GM18520 (cell line): ENCODE measurements at regions not wholly inside any gene's neighbourhood (a gene's known extent, or its start where the extent isn't known, plus 50 kb on each side); places are given as distances from the start of the nearest gene placed in this dataset.

Experiments used
- ATAC-seq: cut with Tn5 transposase; IDR thresholded peaks from one replicate; pipeline ENCODE4 v1.9.1; 2021; ENCODE audit not compliant: unreplicated experiment

GRCh38 chr1:175865041-175865766 is 121.8 kb upstream of the TNR start:
- ATAC-seq = no peak

GRCh38 chr1:175864625-175865024 is 121.2 kb upstream of the TNR start:
- ATAC-seq = no peak

GRCh38 chr1:175864183-175864582 is 120.8 kb upstream of the TNR start:
- no peak for ATAC-seq

- no peak for ATAC-seq
Observed at GRCh38 chr1:175863299-175864050, 120.1 kb upstream of the TNR start.

- ATAC-seq = no peak
Observed at GRCh38 chr1:175862408-175862807, 119.0 kb upstream of the TNR start.

GRCh38 chr1:175861626-175862367 is 118.4 kb upstream of the TNR start:
- no peak for ATAC-seq

- no peak for ATAC-seq
Observed at GRCh38 chr1:175857756-175858155, 114.4 kb upstream of the TNR start.

GRCh38 chr1:175853681-175854080 is 110.3 kb upstream of the TNR start:
- no peak for ATAC-seq

- no peak for ATAC-seq
Observed at GRCh38 chr1:175851749-175852148, 108.4 kb upstream of the TNR start.

DNA sequence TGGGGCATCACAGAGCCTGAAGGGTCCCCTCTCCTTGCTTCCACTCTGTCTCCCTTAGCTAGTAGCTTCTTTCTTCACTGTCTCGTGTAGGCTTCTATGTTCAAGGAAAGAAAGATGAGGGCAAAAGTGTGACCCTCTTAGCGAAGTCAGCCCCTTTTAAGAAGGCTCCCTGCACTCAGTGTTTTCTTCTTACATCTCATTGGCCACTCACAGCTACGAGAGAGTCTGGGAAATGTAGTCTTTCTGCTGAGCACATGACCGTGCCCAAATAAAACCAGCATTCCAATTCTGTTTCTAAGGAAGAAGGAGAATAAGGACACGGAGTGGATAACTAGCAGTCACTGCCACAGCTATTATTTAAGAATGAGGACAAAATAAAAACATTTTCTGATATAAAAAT is 104.9 kb upstream of the TNR start:
- no peak for ATAC-seq

DNA sequence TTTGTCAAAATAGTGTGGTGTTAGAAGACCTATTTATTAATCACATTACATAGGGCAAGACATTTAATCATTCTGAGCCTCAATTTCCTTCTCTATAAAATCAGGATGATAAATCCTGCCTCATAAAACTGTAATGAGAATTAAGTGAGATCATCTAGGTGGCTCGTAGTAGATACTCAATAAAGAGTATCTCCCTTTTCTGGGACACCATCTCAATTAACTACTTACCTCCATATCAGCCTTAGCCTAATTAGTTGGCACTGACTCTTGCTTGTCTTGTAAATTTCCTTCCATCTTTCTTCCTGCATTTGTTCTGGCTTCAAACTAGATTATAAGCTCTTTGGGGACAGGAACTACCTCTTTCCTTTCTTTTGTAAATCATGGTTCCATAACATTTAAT is 102.6 kb upstream of the TNR start:
- no peak for ATAC-seq

- no peak for ATAC-seq
Observed at GRCh38 chr1:175845338-175845737, 101.9 kb upstream of the TNR start.

DNA sequence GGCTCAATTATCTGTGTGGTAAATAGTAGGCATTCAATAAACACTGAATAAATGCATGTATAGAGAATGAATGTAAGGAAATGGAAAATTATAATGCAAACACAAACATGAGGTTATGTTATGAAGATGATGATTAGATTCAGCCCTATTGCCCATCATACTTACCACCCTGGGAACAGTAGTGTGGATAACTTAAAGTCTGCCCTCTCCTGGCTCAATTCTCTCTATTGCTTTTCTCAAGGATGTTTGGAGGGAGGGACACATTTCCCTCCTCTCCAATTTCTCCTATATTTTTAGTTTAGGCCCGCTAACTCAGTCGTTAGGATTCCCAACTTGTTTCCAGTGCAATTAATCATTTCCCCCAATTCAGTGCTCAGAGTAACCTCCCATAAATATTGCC is 101.5 kb upstream of the TNR start:
- ATAC-seq = no peak

GRCh38 chr1:175842550-175842949 is 99.2 kb upstream of the TNR start:
- ATAC-seq = no peak

DNA sequence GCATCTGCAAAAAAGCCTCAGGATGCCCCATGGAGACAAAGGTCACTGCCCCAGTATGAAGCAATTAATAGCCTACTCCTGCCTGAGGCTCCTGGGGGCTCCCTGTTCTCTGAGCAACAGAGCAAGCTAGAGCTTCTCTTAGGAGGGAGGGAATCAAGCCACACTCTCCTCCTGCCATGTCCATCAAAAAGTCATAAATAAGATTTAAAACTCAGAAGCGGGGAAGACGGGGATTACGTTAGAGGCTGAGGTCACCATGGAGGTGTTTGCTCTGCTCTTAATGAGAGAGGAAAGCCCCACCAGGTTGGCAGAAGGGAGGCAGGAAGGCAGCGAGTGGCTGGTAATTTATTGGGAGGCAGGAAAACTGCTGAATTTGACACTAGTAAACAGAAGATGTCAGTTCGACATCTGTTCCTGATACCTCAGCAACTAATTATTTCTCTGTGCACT is 98.4 kb upstream of the TNR start:
- ATAC-seq = no peak

GRCh38 chr1:175840787-175841186 is 97.4 kb upstream of the TNR start:
- no peak for ATAC-seq

DNA sequence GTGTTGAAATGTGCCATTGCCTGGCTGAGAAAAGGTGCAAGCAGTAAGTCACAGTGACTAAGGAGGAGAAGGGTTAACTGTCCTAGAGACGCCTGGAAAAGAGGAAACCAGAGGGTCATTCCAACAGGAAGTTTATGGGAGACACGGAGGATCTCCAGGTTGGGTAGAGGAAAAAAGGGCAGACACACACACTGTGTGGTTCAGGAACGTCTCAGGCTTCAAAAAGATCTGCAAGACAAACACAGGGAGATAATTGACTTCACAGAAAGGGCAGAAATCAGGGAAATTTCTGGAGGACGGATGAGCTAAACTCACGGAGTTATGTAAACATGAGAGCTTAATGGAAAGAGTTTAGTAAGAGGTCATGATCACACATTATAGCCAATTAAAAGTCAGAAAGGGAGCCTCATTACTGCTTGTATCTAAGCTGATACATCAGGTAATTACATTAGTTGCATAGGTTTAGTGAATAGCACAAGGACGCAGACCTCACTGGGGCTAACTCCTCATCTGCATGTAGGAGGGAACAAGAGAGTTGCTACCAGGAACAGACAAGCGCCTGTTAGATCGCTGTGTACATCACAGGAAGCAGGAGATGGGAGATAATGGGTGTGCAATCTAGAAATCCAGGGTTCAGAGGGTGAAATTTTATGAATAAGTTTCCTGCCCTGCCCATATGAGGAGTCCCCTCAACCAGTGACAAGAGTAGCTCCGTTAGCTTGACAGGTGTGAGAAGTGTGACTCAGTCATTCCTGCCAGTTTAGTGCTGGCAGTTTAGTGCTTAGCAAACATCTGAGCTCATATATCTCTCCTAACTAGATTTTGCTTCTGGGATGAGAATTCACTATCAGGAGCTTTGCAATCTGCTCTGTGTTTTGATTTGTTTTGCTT is 96.6 kb upstream of the TNR start:
- no peak for ATAC-seq

GRCh38 chr1:175834597-175834996 is 91.2 kb upstream of the TNR start:
- no peak for ATAC-seq

GRCh38 chr1:175833951-175834350 is 90.6 kb upstream of the TNR start:
- ATAC-seq = no peak

DNA sequence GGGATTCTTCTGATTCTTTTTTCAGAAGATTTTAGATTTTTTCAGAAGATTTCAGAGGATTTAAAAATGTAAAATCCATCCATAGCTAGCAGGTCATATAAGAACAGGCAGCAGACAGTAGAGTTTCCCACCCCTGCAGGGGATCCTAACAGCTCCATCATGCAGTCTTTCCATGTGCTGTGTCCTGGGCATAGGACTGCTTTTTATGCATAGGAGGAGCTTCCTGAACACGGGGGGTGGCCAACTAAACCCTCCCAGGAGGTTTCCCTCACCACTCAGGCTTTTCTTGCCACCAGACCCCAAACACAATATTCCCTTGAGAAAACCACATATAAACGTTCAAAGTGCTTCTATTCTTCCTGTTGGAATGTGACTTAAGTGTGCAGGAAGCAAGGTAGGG is 90.1 kb upstream of the TNR start:
- ATAC-seq = no peak

- ATAC-seq = no peak
Observed at GRCh38 chr1:175830500-175830899, 87.1 kb upstream of the TNR start.
